Suppressor macrophage treated with lipopolysaccharide for 4 hours (primary cell): ENCODE measurements at regions not wholly inside any gene's neighbourhood (a gene's known extent, or its start where the extent isn't known, plus 50 kb on each side); places are given as distances from the start of the nearest gene placed in this dataset.

Experiments used
- DNase-seq: peaks from one replicate; pipeline ENCODE4 v3.0.0-alpha.2; 2020

GRCh38 chr3:135806317-135806716, 159.2 kb upstream of the PPP2R3A start:
- no peak for DNase-seq

- no peak for DNase-seq
Observed at GRCh38 chr3:135807879-135808278, 157.6 kb upstream of the PPP2R3A start.

- DNase-seq = no peak
Observed at GRCh38 chr3:135809021-135809634, 156.4 kb upstream of the PPP2R3A start.

- no peak for DNase-seq
Observed at GRCh38 chr3:135811651-135812050, 153.9 kb upstream of the PPP2R3A start.

GRCh38 chr3:135812057-135812456, 153.5 kb upstream of the PPP2R3A start:
- no peak for DNase-seq

- DNase-seq = no peak
Observed at GRCh38 chr3:135834465-135834864, 131.1 kb upstream of the PPP2R3A start.

GRCh38 chr3:135837977-135838631, 127.4 kb upstream of the PPP2R3A start:
- no peak for DNase-seq

GRCh38 chr3:135840436-135840835, 125.1 kb upstream of the PPP2R3A start:
- DNase-seq = no peak

- no peak for DNase-seq
Observed at GRCh38 chr3:135844386-135844785, 121.1 kb upstream of the PPP2R3A start.

- DNase-seq = no peak
Observed at GRCh38 chr3:135848051-135848450, 117.5 kb upstream of the PPP2R3A start.

GRCh38 chr3:135849827-135850226, 115.7 kb upstream of the PPP2R3A start:
- DNase-seq = no peak

- DNase-seq = no peak
Observed at GRCh38 chr3:135851201-135852081, 114.1 kb upstream of the PPP2R3A start.

GRCh38 chr3:135853981-135854380, 111.5 kb upstream of the PPP2R3A start:
- no peak for DNase-seq

- DNase-seq = no peak
Observed at GRCh38 chr3:135860761-135861160, 104.8 kb upstream of the PPP2R3A start.

- DNase-seq = no peak
Observed at GRCh38 chr3:135862361-135862760, 103.2 kb upstream of the PPP2R3A start.

- DNase-seq = no peak
Observed at GRCh38 chr3:135864060-135864459, 101.5 kb upstream of the PPP2R3A start.

- no peak for DNase-seq
Observed at GRCh38 chr3:135865085-135865484, 100.4 kb upstream of the PPP2R3A start.

GRCh38 chr3:135865553-135865952, 100.0 kb upstream of the PPP2R3A start:
- no peak for DNase-seq

GRCh38 chr3:135867911-135868310, 97.6 kb upstream of the PPP2R3A start:
- no peak for DNase-seq

GRCh38 chr3:135868801-135869200, 96.7 kb upstream of the PPP2R3A start:
- DNase-seq = no peak

- DNase-seq = no peak
Observed at GRCh38 chr3:135869439-135870105, 96.0 kb upstream of the PPP2R3A start.

GRCh38 chr3:135871311-135871710, 94.2 kb upstream of the PPP2R3A start:
- DNase-seq = no peak

GRCh38 chr3:135874035-135874434, 91.5 kb upstream of the PPP2R3A start:
- DNase-seq = no peak
